HG02981 (cell line): ENCODE measurements at regions not wholly inside any gene's neighbourhood (a gene's known extent, or its start where the extent isn't known, plus 50 kb on each side); places are given as distances from the start of the nearest gene placed in this dataset.
A peak's percentile ranks its signal among the peaks of the same experiment; 100 is the strongest.

Source experiments
- ATAC-seq: cut with Tn5 transposase; IDR thresholded peaks from one replicate; pipeline ENCODE4 v1.9.1; 2021; ENCODE audit warnings: mild to moderate bottlenecking, moderate library complexity; ENCODE audit not compliant: unreplicated experiment

GRCh38 chr5:158559643-158560042, 540.1 kb downstream of the EBF1 start:
- ATAC-seq, result no peak

- ATAC-seq, result no peak
Measured at GRCh38 chr5:158559066-158559465, 540.6 kb downstream of the EBF1 start.

- no peak for ATAC-seq
Measured at GRCh38 chr5:158553962-158554336, 545.8 kb downstream of the EBF1 start.

GRCh38 chr5:158553195-158553961, 546.3 kb downstream of the EBF1 start:
- ATAC-seq, result no peak

- no peak for ATAC-seq
Measured at GRCh38 chr5:158552241-158552640, 547.5 kb downstream of the EBF1 start.

- no peak for ATAC-seq
Measured at GRCh38 chr5:158549311-158549710, 550.4 kb downstream of the EBF1 start.

GRCh38 chr5:158546748-158547147, 553.0 kb downstream of the EBF1 start:
- no peak for ATAC-seq

GRCh38 chr5:158545949-158546530, 553.7 kb downstream of the EBF1 start:
- ATAC-seq, result no peak

- no peak for ATAC-seq
Measured at GRCh38 chr5:158544388-158545339, 555.1 kb downstream of the EBF1 start.

GRCh38 chr5:158543539-158544387, 556.0 kb downstream of the EBF1 start:
- no peak for ATAC-seq

GRCh38 chr5:158541536-158542297, 558.0 kb downstream of the EBF1 start:
- ATAC-seq, result no peak

GRCh38 chr5:158538506-158539074, 561.1 kb downstream of the EBF1 start:
- peak; percentile 53 for ATAC-seq

GRCh38 chr5:158537366-158537765, 562.4 kb downstream of the EBF1 start:
- ATAC-seq, result no peak

- ATAC-seq, result no peak
Measured at GRCh38 chr5:158534203-158534602, 565.5 kb downstream of the EBF1 start.

- ATAC-seq, result no peak
Measured at GRCh38 chr5:158532739-158533138, 567.0 kb downstream of the EBF1 start.

- ATAC-seq, result no peak
Measured at GRCh38 chr5:158531860-158532259, 567.9 kb downstream of the EBF1 start.

GRCh38 chr5:158530115-158530514, 569.6 kb downstream of the EBF1 start:
- ATAC-seq, result no peak

- ATAC-seq, result no peak
Measured at GRCh38 chr5:158529454-158529853, 570.3 kb downstream of the EBF1 start.

GRCh38 chr5:158525663-158526062, 574.1 kb downstream of the EBF1 start:
- ATAC-seq, result no peak

GRCh38 chr5:158524070-158524469, 575.6 kb downstream of the EBF1 start:
- no peak for ATAC-seq
